Ascending aorta (tissue), 2 donors: ENCODE measurements at regions not wholly inside any gene's neighbourhood (a gene's known extent, or its start where the extent isn't known, plus 50 kb on each side); places are given as distances from the start of the nearest gene placed in this dataset.

Source experiments
- DNase-seq, 2 donors: peaks; one replicate each; pipeline ENCODE4 v3.0.0-alpha.2; 2019; ENCODE audit warnings: low spot score in 2 of 2
- H3K27ac ChIP-seq, 2 donors: fragments of 200-600 bp; sonication (generic); one replicate each; pipeline ENCODE4 v1.5.1; 2016 to 2017; ENCODE audit warnings: mild to moderate bottlenecking in 1 of 2
- H3K27me3 ChIP-seq: fragments of 200-600 bp; sonication (generic); one replicate; pipeline ENCODE4 v1.5.1; 2017
- H3K36me3 ChIP-seq, 2 donors: fragments of 200-600 bp; sonication (generic); one replicate each; pipeline ENCODE4 v1.5.1; 2016
- H3K4me1 ChIP-seq, 2 donors: fragments of 200-600 bp; sonication (generic); one replicate each; pipeline ENCODE4 v1.5.1; 2016 to 2017; ENCODE audit warnings: mild to moderate bottlenecking in 1 of 2
- H3K4me3 ChIP-seq, 2 donors: fragments of 200-600 bp; sonication (generic); one replicate each; pipeline ENCODE4 v1.5.1; 2016 to 2017; ENCODE audit warnings: mild to moderate bottlenecking in 1 of 2
- H3K9me3 ChIP-seq, 2 donors: fragments of 200-600 bp; sonication (generic); one replicate each; pipeline ENCODE4 v1.5.1; 2016
- CTCF ChIP-seq, 3 experiments: fragments of 200-600 bp in 2 of 3; fragments of 450-650 bp in 1 of 3; sonication (generic) in 2 of 3; IDR thresholded peaks; one replicate each; pipeline ENCODE4 v1.5.1; 2016 to 2019; ENCODE audit warnings: antibody characterized with exemption in 3 of 3, mild to moderate bottlenecking in 1 of 3, moderate library complexity in 1 of 3
- intact Hi-C: fragments of 100-400 bp; cut with DNase I; formaldehyde crosslinking; loops from one replicate; pipeline ENCODE4 v1.15.1; 2023

DNA sequence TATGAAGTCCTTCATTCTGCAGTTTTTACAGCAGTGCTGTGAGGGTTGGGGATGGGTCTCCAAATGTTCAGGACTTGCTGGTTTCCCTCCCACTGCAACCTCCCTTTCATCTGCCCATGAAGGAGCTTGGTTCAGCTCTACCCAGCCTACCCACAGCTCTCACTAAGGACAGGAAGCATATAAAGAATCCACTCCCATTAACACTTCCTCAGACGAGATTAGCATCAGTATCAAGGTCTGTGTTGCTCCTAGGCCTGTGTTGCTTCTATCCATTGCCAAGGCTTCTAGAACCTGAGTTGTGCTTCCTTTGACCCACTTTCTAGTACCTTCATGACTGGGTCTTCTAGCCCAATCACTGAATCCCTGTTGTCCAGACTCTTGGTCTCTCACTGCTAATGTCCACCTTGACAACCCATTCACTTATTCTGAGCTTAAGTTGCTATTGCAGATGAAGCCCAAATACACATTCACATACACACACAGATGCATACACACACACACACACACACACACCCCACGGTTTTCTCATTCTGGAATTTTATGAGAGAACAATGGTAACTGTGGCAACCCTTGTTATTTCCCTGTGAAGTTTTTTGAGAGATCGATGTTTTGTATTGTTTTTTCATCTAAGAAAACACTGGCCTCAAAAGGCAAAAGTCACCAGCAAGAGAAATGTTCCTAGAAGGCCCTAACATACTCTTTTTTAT lies 248.1 kb downstream of the MTERF1 start:
- TF ChIP-seq CTCF (IDR thresholded peaks at IDR 0.05) = no peak
- Histone ChIP-seq H3K36me3 (no peaks in the 10 kb centered on the region), H3K4me3 (no peak overlapping the region), H3K27me3 (no peaks in the 10 kb centered on the region), H3K9me3 (no peaks in the 10 kb centered on the region), H3K27ac (no peak overlapping the region), H3K4me1 (peaks cover 0 to 7% of the 10 kb centered on the region in 2 donors)
- intact Hi-C loops = no loop called here
- DNase-seq = no peak

GRCh38 chr7:91633013-91633441 lies 247.5 kb downstream of the MTERF1 start:
- intact Hi-C loops = no loop called here
- TF ChIP-seq CTCF (IDR thresholded peaks at IDR 0.05) = no peak
- Histone ChIP-seq H3K27ac (no peak overlapping the region), H3K9me3 (no peaks in the 10 kb centered on the region), H3K36me3 (no peaks in the 10 kb centered on the region), H3K4me1 (peaks cover 0 to 7% of the 10 kb centered on the region in 2 donors), H3K4me3 (no peak overlapping the region), H3K27me3 (no peaks in the 10 kb centered on the region)
- no peak for DNase-seq

DNA sequence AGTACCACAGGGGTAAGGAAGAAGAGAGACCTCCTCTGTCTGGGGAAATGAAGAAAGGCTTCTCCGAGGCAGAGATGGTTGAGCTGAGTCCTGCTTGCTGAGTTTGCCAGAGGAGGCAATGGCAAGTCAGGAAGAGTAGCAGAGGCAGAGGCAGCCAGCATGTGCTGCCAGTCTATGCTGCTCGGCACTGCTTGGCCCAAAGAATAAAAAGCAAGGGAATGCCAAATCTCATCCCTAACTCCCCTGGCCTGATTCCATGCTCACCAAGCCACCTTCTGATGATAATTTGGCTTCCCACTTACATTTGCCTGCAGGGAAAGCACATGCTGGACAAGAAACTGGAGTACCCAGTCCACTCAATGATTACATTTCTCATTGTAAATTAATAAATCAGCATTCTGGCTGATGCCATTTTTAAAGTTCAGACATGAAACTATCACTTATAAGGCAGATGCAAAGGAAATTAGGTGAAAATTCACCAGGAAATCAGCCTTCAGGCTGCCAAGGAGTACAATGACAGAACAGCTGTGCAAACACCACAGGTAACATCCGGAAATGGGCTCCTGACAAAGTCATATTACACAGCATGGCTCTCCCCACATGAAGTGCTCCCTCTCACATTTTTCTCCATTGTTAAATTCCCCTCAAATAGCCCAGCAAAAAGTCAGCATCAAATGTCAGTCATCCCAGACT lies 245.9 kb downstream of the MTERF1 start:
- no peak overlapping the region for H3K27ac ChIP-seq
- H3K9me3 ChIP-seq = no peaks in the 10 kb centered on the region
- no peaks in the 10 kb centered on the region for H3K36me3 ChIP-seq
- no peak overlapping the region for H3K4me3 ChIP-seq
- no peak for TF ChIP-seq CTCF (IDR thresholded peaks at IDR 0.05)
- intact Hi-C loops = no loop called here
- no peaks in the 10 kb centered on the region for H3K4me1 ChIP-seq
- DNase-seq = no peak
- H3K27me3 ChIP-seq = no peaks in the 10 kb centered on the region

- intact Hi-C loops = loop anchor here (2.0 kb wide), 1 partner anchor 547 kb away; no protein-coding TSS in a partner anchor
- Histone ChIP-seq H3K4me3 (no peak overlapping the region), H3K9me3 (no peaks in the 10 kb centered on the region), H3K36me3 (no peaks in the 10 kb centered on the region), H3K27ac (no peak overlapping the region), H3K4me1 (no peaks in the 10 kb centered on the region), H3K27me3 (no peaks in the 10 kb centered on the region)
- TF ChIP-seq CTCF (IDR thresholded peaks at IDR 0.05) = peak; percentile 22 to 50 (median 31)
- no peak for DNase-seq
These were observed 244.3 kb downstream of the MTERF1 start for GRCh38 chr7:91636129-91636724.

DNA sequence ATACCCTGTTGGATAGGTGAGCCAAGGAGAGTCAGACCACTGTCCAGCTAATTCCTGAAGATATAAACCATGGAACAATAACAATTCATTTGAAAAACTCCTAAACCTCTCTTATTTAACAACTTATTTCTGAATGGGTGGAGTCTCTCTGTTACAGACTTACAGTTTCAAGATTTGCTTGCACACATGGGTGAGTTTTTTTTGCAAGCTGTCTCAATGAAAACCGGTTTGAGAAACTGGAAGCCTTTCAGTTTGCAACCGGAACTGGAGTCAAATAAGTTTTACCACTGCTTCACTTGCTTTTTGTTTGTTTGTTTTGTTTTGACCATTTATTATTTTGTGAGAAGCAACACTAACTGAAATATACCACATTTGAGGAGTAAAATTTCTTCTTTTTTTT lies 243.8 kb downstream of the MTERF1 start:
- Histone ChIP-seq H3K27ac (no peak overlapping the region), H3K27me3 (no peaks in the 10 kb centered on the region), H3K4me3 (no peak overlapping the region), H3K9me3 (no peaks in the 10 kb centered on the region), H3K4me1 (no peaks in the 10 kb centered on the region), H3K36me3 (no peaks in the 10 kb centered on the region)
- no peak for DNase-seq
- intact Hi-C loops = loop anchor here (2.0 kb wide), 1 partner anchor 548 kb away; no protein-coding TSS in a partner anchor
- no peak for TF ChIP-seq CTCF (IDR thresholded peaks at IDR 0.05)
